ENCODE measurements at regions not wholly inside any gene's neighbourhood (a gene's known extent, or its start where the extent isn't known, plus 50 kb on each side); places are given as distances from the start of the nearest gene placed in this dataset.

DNA sequence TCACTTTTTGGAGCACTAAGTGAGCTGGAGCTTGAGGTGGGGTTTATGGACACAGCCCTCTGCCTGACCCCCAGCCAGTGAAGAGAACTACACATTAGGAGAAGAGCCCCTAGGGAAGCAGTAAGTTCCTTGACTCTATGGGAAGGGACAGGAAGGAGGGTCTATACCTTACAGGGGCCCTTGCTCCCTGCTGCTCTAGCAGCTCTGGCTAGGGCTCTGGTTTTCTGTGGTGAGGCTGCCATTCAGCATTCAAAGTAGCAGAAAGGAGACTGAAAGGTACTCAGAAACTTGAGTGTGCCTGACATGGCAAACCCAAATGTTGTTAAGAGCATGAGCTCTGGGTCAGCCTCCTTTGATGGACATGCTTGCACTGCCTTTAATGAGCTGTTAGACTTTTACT, 144.0 kb upstream of the KIT start:
- no peak overlapping the region for H3K4ac ChIP-seq (replicated peaks; ENCODE audit: insufficient read length, low read depth, low read length)
- ChIA-PET POLR2A (ENCODE audit: partially characterized antibody) (no interaction called here), CTCF (ENCODE audit: partially characterized antibody) (no interaction called here)
- H4K20me1 ChIP-seq (replicated peaks in 1 of 2; ENCODE audit: control insufficient read depth in 1 of 2, insufficient read depth in 2 of 2, low read length in 2 of 2), result no peaks in the 10 kb centered on the region
- H3K27me3 ChIP-seq (replicated peaks in 1 of 4; ENCODE audit: control insufficient read depth in 3 of 4, extremely low read depth in 1 of 4, insufficient read depth in 3 of 4, low read length in 3 of 4), result no peaks in the 10 kb centered on the region
- no peaks in the 10 kb centered on the region for H3K79me1 ChIP-seq (ENCODE audit: low read depth, low read length)
- no peak overlapping the region for H3K4me3 ChIP-seq (ENCODE audit: extremely low read depth in 1 of 4, insufficient read depth in 2 of 4, low read depth in 3 of 4, low read length in 4 of 4)
- H2AK5ac ChIP-seq (ENCODE audit: low read depth, low read length), result no peak overlapping the region
- no peak overlapping the region for H2BK5ac ChIP-seq (ENCODE audit: low read depth, low read length)
- H3K56ac ChIP-seq (replicated peaks; ENCODE audit: insufficient read length, low read depth, low read length), result no peak overlapping the region
- no peak overlapping the region for H3K27ac ChIP-seq (ENCODE audit: low read depth, low read length)
- no peak overlapping the region for H4K91ac ChIP-seq (replicated peaks; ENCODE audit: insufficient read length, low read length)
- no peak overlapping the region for H2AFZ ChIP-seq (ENCODE audit: low read length)
- no peak overlapping the region for H2BK20ac ChIP-seq (ENCODE audit: low read length)
- no peak for DNase-seq (ENCODE audit: low read depth in 1 of 2, low spot score in 2 of 2)
- no peaks in the 10 kb centered on the region for H3K23me2 ChIP-seq (ENCODE audit: low read depth, low read length)
- H3K79me2 ChIP-seq (ENCODE audit: control insufficient read depth in 1 of 2, insufficient read depth in 2 of 2, low read length in 2 of 2), result no peaks in the 10 kb centered on the region
- H4K8ac ChIP-seq (ENCODE audit: extremely low read depth, insufficient read depth, low read length), result no peak overlapping the region
- no peaks in the 10 kb centered on the region for H3K9me3 ChIP-seq (ENCODE audit: insufficient read depth in 2 of 2, low read depth in 1 of 2, low read length in 1 of 2)
- H2BK120ac ChIP-seq (replicated peaks; ENCODE audit: low read depth, low read length), result no peak overlapping the region
- no peak overlapping the region for H2BK15ac ChIP-seq (ENCODE audit: low read length)
- H3K23ac ChIP-seq (ENCODE audit: insufficient read length), result no peak overlapping the region
- no peak for FAIRE-seq
- H3K4me1 ChIP-seq (replicated peaks in 1 of 4; ENCODE audit: control insufficient read depth in 3 of 4, insufficient read depth in 4 of 4, low read length in 3 of 4), result peaks cover 0 to 4% (median 1%) of the 10 kb centered on the region in 4 experiments; a peak in 3 of 7 replicates
- H3K18ac ChIP-seq (ENCODE audit: extremely low read depth, low read length), result no peak overlapping the region
- no peak overlapping the region for H3K4me2 ChIP-seq (ENCODE audit: insufficient read depth in 1 of 2, low read depth in 2 of 2, low read length in 2 of 2)
- no peaks in the 10 kb centered on the region for H3K36me3 ChIP-seq (ENCODE audit: control insufficient read depth in 2 of 4, insufficient read depth in 4 of 4, low read length in 3 of 4)
- no peak overlapping the region for H3K9ac ChIP-seq (replicated peaks in 1 of 4; ENCODE audit: extremely low read depth in 1 of 4, low read depth in 3 of 4, low read length in 3 of 4)
- TF ChIP-seq FOSL1 (IDR thresholded peaks at IDR 0.05; ENCODE audit: insufficient read depth, low read depth, low read length), result no peak
- no peak for TF ChIP-seq TAF7 (optimal IDR thresholded peaks at IDR 0.05; ENCODE audit: borderline replicate concordance, low read depth, low read length)
- no peak for TF ChIP-seq HDAC6 (IDR thresholded peaks at IDR 0.05; ENCODE audit: low read depth, low read length)
- no peak for TF ChIP-seq TCF12 (IDR thresholded peaks at IDR 0.05; ENCODE audit: low read depth, low read length)
- no peak for TF ChIP-seq TAF1 (IDR thresholded peaks at IDR 0.05; ENCODE audit: low read depth, low read length)
- no peak for TF ChIP-seq RAD21 (IDR thresholded peaks at IDR 0.05 in 1 of 2, conservative IDR thresholded peaks at IDR 0.05 in 1 of 2; ENCODE audit: low read depth in 2 of 2, low read length in 2 of 2)
- TF ChIP-seq, protein P1, sequence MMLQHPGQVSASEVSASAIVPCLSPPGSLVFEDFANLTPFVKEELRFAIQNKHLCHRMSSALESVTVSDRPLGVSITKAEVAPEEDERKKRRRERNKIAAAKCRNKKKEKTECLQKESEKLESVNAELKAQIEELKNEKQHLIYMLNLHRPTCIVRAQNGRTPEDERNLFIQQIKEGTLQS (IDR thresholded peaks at IDR 0.05; ENCODE audit: insufficient read depth, low read depth, low read length), result no peak
- TF ChIP-seq SUZ12 (IDR thresholded peaks at IDR 0.05; ENCODE audit: low read length), result no peak
- H2BK12ac ChIP-seq (ENCODE audit: low read depth, low read length), result no peak overlapping the region
- no peak overlapping the region for H4K5ac ChIP-seq (ENCODE audit: insufficient read length, low read depth, low read length)
- H3K14ac ChIP-seq (ENCODE audit: insufficient read length), result no peak overlapping the region
